ENCODE measurements at regions not wholly inside any gene's neighbourhood (a gene's known extent, or its start where the extent isn't known, plus 50 kb on each side); places are given as distances from the start of the nearest gene placed in this dataset.

- DNase-seq, result no peak
These were observed 116.2 kb upstream of the CNTLN start for GRCh38 chr9:17018540-17019196.

- DNase-seq, result no peak
These were observed 116.8 kb upstream of the CNTLN start for GRCh38 chr9:17017931-17018491.

GRCh38 chr9:17013891-17014290, 120.9 kb upstream of the CNTLN start:
- DNase-seq, result no peak

GRCh38 chr9:17013010-17013409, 121.8 kb upstream of the CNTLN start:
- DNase-seq, result no peak

GRCh38 chr9:17011880-17012279, 123.0 kb upstream of the CNTLN start:
- no peak for DNase-seq

GRCh38 chr9:17009071-17009470, 125.8 kb upstream of the CNTLN start:
- DNase-seq, result no peak

GRCh38 chr9:17005056-17005823, 129.6 kb upstream of the CNTLN start:
- DNase-seq, result peak; percentile 55

GRCh38 chr9:17004500-17004899, 130.3 kb upstream of the CNTLN start:
- DNase-seq, result no peak

- DNase-seq, result no peak
These were observed 131.1 kb upstream of the CNTLN start for GRCh38 chr9:17003576-17004240.

GRCh38 chr9:16996901-16997491, 126.5 kb upstream of the BNC2 start:
- no peak for DNase-seq

GRCh38 chr9:16992138-16992537, 121.7 kb upstream of the BNC2 start:
- no peak for DNase-seq

GRCh38 chr9:16987026-16987425, 116.6 kb upstream of the BNC2 start:
- DNase-seq, result no peak

GRCh38 chr9:16986556-16986955, 116.1 kb upstream of the BNC2 start:
- no peak for DNase-seq

GRCh38 chr9:16985559-16986348, 115.3 kb upstream of the BNC2 start:
- DNase-seq, result no peak

- DNase-seq, result no peak
These were observed 112.4 kb upstream of the BNC2 start for GRCh38 chr9:16982780-16983310.

- no peak for DNase-seq
These were observed 106.0 kb upstream of the BNC2 start for GRCh38 chr9:16976427-16976826.

GRCh38 chr9:16974436-16974835, 104.0 kb upstream of the BNC2 start:
- no peak for DNase-seq

- no peak for DNase-seq
These were observed 99.9 kb upstream of the BNC2 start for GRCh38 chr9:16970321-16970720.

- DNase-seq, result no peak
These were observed 93.8 kb upstream of the BNC2 start for GRCh38 chr9:16964228-16964627.

GRCh38 chr9:16960084-16960483, 89.6 kb upstream of the BNC2 start:
- no peak for DNase-seq

GRCh38 chr9:16959391-16959790, 88.9 kb upstream of the BNC2 start:
- no peak for DNase-seq

- DNase-seq, result no peak
These were observed 83.6 kb upstream of the BNC2 start for GRCh38 chr9:16954040-16954439.
